RKO (cell line): ENCODE measurements at regions not wholly inside any gene's neighbourhood (a gene's known extent, or its start where the extent isn't known, plus 50 kb on each side); places are given as distances from the start of the nearest gene placed in this dataset.

Source experiments
- DNase-seq: peaks from one replicate; pipeline ENCODE4 v3.0.0-alpha.2; 2016; ENCODE audit warnings: low spot score

- DNase-seq, result no peak
Measured at GRCh38 chr11:116642481-116642880, 130.3 kb downstream of the BUD13 start.

GRCh38 chr11:116641561-116642045 lies 131.2 kb downstream of the BUD13 start:
- DNase-seq, result no peak

GRCh38 chr11:116640641-116641402 lies 132.0 kb downstream of the BUD13 start:
- DNase-seq, result no peak

- DNase-seq, result no peak
Measured at GRCh38 chr11:116638463-116638862, 134.3 kb downstream of the BUD13 start.

GRCh38 chr11:116637766-116638165 lies 135.0 kb downstream of the BUD13 start:
- DNase-seq, result no peak

GRCh38 chr11:116636341-116636929 lies 136.4 kb downstream of the BUD13 start:
- DNase-seq, result no peak

- no peak for DNase-seq
Measured at GRCh38 chr11:116631201-116631600, 141.6 kb downstream of the BUD13 start.

- no peak for DNase-seq
Measured at GRCh38 chr11:116618461-116618860, 154.3 kb downstream of the BUD13 start.

- DNase-seq, result no peak
Measured at GRCh38 chr11:116615211-116615865, 157.4 kb downstream of the BUD13 start.

GRCh38 chr11:116614306-116615210 lies 158.2 kb downstream of the BUD13 start:
- no peak for DNase-seq

GRCh38 chr11:116613206-116613875 lies 159.4 kb downstream of the BUD13 start:
- no peak for DNase-seq

- no peak for DNase-seq
Measured at GRCh38 chr11:116611998-116612620, 160.7 kb downstream of the BUD13 start.

- no peak for DNase-seq
Measured at GRCh38 chr11:116610190-116610589, 162.6 kb downstream of the BUD13 start.

- DNase-seq, result no peak
Measured at GRCh38 chr11:116607027-116607426, 165.8 kb downstream of the BUD13 start.

- peak; percentile 52 for DNase-seq
Measured at GRCh38 chr11:116605543-116606459, 167.0 kb downstream of the BUD13 start.

- DNase-seq, result no peak
Measured at GRCh38 chr11:116603728-116604323, 169.0 kb downstream of the BUD13 start.

GRCh38 chr11:116602637-116602942 lies 170.2 kb downstream of the BUD13 start:
- DNase-seq, result no peak

- no peak for DNase-seq
Measured at GRCh38 chr11:116601814-116602636, 170.8 kb downstream of the BUD13 start.

- DNase-seq, result no peak
Measured at GRCh38 chr11:116600930-116601329, 171.9 kb downstream of the BUD13 start.
